Kidney epithelial cell (primary cell): ENCODE measurements at regions not wholly inside any gene's neighbourhood (a gene's known extent, or its start where the extent isn't known, plus 50 kb on each side); places are given as distances from the start of the nearest gene placed in this dataset.

Experiments used
- DNase-seq: peaks from one replicate; pipeline ENCODE4 v3.0.0-alpha.2; 2010; ENCODE audit warnings: low read depth
- H3K27me3 ChIP-seq: 2 replicates; pipeline ENCODE4 v1.6.0; 2011; ENCODE audit warnings: low read length; ENCODE audit not compliant: control insufficient read depth, insufficient read depth
- H3K36me3 ChIP-seq: 2 replicates; pipeline ENCODE4 v1.5.1; 2011; ENCODE audit warnings: low read length; ENCODE audit not compliant: control insufficient read depth, insufficient read depth
- H3K4me3 ChIP-seq: 2 replicates; pipeline ENCODE4 v1.5.1; 2011; ENCODE audit warnings: low read depth, mild to moderate bottlenecking, control low read depth, low read length
- CTCF ChIP-seq: IDR thresholded peaks from 2 replicates; pipeline ENCODE4 v1.5.1; 2011; ENCODE audit warnings: mild to moderate bottlenecking, moderate library complexity, low read length, control low read depth, inconsistent platforms; ENCODE audit not compliant: insufficient read depth, poor library complexity, severe bottlenecking

GRCh38 chr12:83343767-83344166 lies 657.1 kb downstream of the TMTC2 start:
- no peak overlapping the region for H3K4me3 ChIP-seq
- TF ChIP-seq CTCF, result no peak
- H3K36me3 ChIP-seq, result no peaks in the 10 kb centered on the region
- DNase-seq, result no peak
- H3K27me3 ChIP-seq, result no peaks in the 10 kb centered on the region

- no peak for TF ChIP-seq CTCF
- DNase-seq, result no peak
- no peak overlapping the region for H3K4me3 ChIP-seq
- no peaks in the 10 kb centered on the region for H3K36me3 ChIP-seq
- no peaks in the 10 kb centered on the region for H3K27me3 ChIP-seq
Observed at GRCh38 chr12:83335748-83336147, 649.0 kb downstream of the TMTC2 start.

GRCh38 chr12:83326666-83327065 lies 640.0 kb downstream of the TMTC2 start:
- H3K4me3 ChIP-seq, result no peak overlapping the region
- TF ChIP-seq CTCF, result no peak
- DNase-seq, result no peak
- no peaks in the 10 kb centered on the region for H3K27me3 ChIP-seq
- no peaks in the 10 kb centered on the region for H3K36me3 ChIP-seq

- H3K27me3 ChIP-seq, result no peaks in the 10 kb centered on the region
- DNase-seq, result no peak
- no peak for TF ChIP-seq CTCF
Observed at GRCh38 chr12:83323866-83324265, 637.2 kb downstream of the TMTC2 start.

GRCh38 chr12:83322809-83323208 lies 636.1 kb downstream of the TMTC2 start:
- no peaks in the 10 kb centered on the region for H3K36me3 ChIP-seq

More at GRCh38 chr12:83323866-83324265, 637.2 kb downstream of the TMTC2 start:
- H3K36me3 ChIP-seq, result no peaks in the 10 kb centered on the region
- no peak overlapping the region for H3K4me3 ChIP-seq

More at GRCh38 chr12:83322809-83323208, 636.1 kb downstream of the TMTC2 start:
- H3K4me3 ChIP-seq, result no peak overlapping the region
- no peaks in the 10 kb centered on the region for H3K27me3 ChIP-seq
- TF ChIP-seq CTCF, result no peak
- no peak for DNase-seq
